Peyer's patch (tissue), 4 donors: ENCODE measurements at regions not wholly inside any gene's neighbourhood (a gene's known extent, or its start where the extent isn't known, plus 50 kb on each side); places are given as distances from the start of the nearest gene placed in this dataset.

Source experiments
- POLR2A ChIP-seq, 2 donors: fragments of 450-650 bp; IDR thresholded peaks; one replicate each; pipeline ENCODE4 v1.5.1; 2017; ENCODE audit warnings: antibody characterized with exemption in 2 of 2, mild to moderate bottlenecking in 2 of 2, moderate library complexity in 2 of 2
- TF ChIP-seq, protein P1 (sequence below), 6 experiments: fragments of 450-650 bp in 4 of 6; fragments of 200-600 bp in 2 of 6; sonication (generic) in 1 of 6; IDR thresholded peaks; one replicate each; pipeline ENCODE4 v1.5.1; 2017 to 2019; ENCODE audit warnings: antibody characterized with exemption in 6 of 6, mild to moderate bottlenecking in 3 of 6, moderate library complexity in 1 of 6

DNA sequence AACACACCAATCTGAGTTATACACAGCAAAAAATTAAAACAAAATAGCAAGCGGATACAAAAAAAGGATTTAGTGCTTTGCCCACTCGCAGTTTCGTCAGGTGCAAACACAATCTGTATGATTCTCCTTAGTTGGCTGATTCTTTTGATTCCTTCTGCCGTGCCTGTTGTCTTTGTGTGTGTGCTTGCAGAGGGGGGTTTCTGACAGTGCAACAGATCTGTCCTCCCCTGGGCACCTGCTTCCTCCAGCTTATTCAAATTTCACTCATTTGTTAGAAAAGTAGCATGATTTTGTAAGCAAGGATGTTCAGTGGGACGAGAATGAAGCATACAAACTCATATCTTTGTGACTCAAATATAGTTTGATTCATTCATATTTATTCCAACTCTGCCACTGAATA is 74.0 kb upstream of the NEO1 start:
- TF ChIP-seq POLR2A (IDR thresholded peaks at IDR 0.05): no peak
- TF ChIP-seq, protein P1, sequence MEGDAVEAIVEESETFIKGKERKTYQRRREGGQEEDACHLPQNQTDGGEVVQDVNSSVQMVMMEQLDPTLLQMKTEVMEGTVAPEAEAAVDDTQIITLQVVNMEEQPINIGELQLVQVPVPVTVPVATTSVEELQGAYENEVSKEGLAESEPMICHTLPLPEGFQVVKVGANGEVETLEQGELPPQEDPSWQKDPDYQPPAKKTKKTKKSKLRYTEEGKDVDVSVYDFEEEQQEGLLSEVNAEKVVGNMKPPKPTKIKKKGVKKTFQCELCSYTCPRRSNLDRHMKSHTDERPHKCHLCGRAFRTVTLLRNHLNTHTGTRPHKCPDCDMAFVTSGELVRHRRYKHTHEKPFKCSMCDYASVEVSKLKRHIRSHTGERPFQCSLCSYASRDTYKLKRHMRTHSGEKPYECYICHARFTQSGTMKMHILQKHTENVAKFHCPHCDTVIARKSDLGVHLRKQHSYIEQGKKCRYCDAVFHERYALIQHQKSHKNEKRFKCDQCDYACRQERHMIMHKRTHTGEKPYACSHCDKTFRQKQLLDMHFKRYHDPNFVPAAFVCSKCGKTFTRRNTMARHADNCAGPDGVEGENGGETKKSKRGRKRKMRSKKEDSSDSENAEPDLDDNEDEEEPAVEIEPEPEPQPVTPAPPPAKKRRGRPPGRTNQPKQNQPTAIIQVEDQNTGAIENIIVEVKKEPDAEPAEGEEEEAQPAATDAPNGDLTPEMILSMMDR (IDR thresholded peaks at IDR 0.05): no peak
